Neural progenitor cell (in vitro differentiated cells): ENCODE measurements at regions not wholly inside any gene's neighbourhood (a gene's known extent, or its start where the extent isn't known, plus 50 kb on each side); places are given as distances from the start of the nearest gene placed in this dataset.

ENCODE experiments used
- DNase-seq: peaks from one replicate; pipeline ENCODE4 v3.0.0-alpha.2; 2016; ENCODE audit warnings: low spot score
- H2AFZ ChIP-seq: fragments of 200-600 bp; sonication (generic); replicated peaks from 2 replicates; pipeline ENCODE4 v1.6.1; 2016; ENCODE audit warnings: antibody characterized with exemption
- H3F3A ChIP-seq: fragments of 200-600 bp; sonication (generic); 2 replicates; pipeline ENCODE4 v1.6.1; 2016; ENCODE audit warnings: antibody characterized with exemption, low read depth
- H3K27ac ChIP-seq: fragments of 200-600 bp; sonication (generic); 2 replicates; pipeline ENCODE4 v1.5.1; 2016; ENCODE audit warnings: mild to moderate bottlenecking
- H3K27me3 ChIP-seq: fragments of 200-600 bp; sonication (generic); 2 replicates; pipeline ENCODE4 v1.6.1; 2016; ENCODE audit warnings: mild to moderate bottlenecking, moderate library complexity
- H3K36me3 ChIP-seq: fragments of 200-600 bp; sonication (generic); 2 replicates; pipeline ENCODE4 v1.5.1; 2016
- H3K4me1 ChIP-seq: fragments of 200-600 bp; sonication (generic); 2 replicates; pipeline ENCODE4 v1.6.1; 2016; ENCODE audit warnings: mixed run types
- H3K4me2 ChIP-seq: fragments of 200-600 bp; sonication (generic); 2 replicates; pipeline ENCODE4 v1.6.1; 2016
- H3K4me3 ChIP-seq: fragments of 200-600 bp; sonication (generic); 2 replicates; pipeline ENCODE4 v1.5.1; 2016
- H3K79me2 ChIP-seq: fragments of 200-600 bp; sonication (generic); 2 replicates; pipeline ENCODE4 v1.6.1; 2016; ENCODE audit warnings: low read depth
- H3K9ac ChIP-seq: fragments of 200-600 bp; sonication (generic); 2 replicates; pipeline ENCODE4 v1.6.1; 2016
- H3K9me3 ChIP-seq: fragments of 200-600 bp; sonication (generic); 2 replicates; pipeline ENCODE4 v1.5.1; 2016; ENCODE audit warnings: low read depth
- H4K20me1 ChIP-seq: fragments of 200-600 bp; sonication (generic); 2 replicates; pipeline ENCODE4 v1.6.1; 2016; ENCODE audit warnings: low read depth
- H3K27ac Mint-ChIP-seq: 3 replicates; pipeline ENCODE4 v1.8.0; 2021; ENCODE audit warnings: mixed read lengths
- H3K27me3 Mint-ChIP-seq: 2 replicates; pipeline ENCODE4 v1.8.0; 2022; ENCODE audit warnings: low read depth, mild to moderate bottlenecking, inconsistent platforms, moderate library complexity, mixed read lengths; ENCODE audit not compliant: insufficient read depth
- H3K36me3 Mint-ChIP-seq: 3 replicates; pipeline ENCODE4 v1.8.0; 2021; ENCODE audit warnings: mixed read lengths
- H3K4me1 Mint-ChIP-seq: 3 replicates; pipeline ENCODE4 v1.8.0; 2021; ENCODE audit warnings: mixed read lengths
- H3K4me3 Mint-ChIP-seq: 3 replicates; pipeline ENCODE4 v1.8.0; 2021; ENCODE audit warnings: mild to moderate bottlenecking, moderate library complexity, mixed read lengths
- H3K9me3 Mint-ChIP-seq: 3 replicates; pipeline ENCODE4 v1.8.0; 2020; ENCODE audit warnings: mixed read lengths
- CTCF ChIP-seq: fragments of 200-600 bp; sonication (generic); IDR thresholded peaks from 2 replicates; pipeline ENCODE4 v1.5.1; 2017; ENCODE audit warnings: antibody characterized with exemption, mild to moderate bottlenecking
- EZH2 ChIP-seq: fragments of 200-600 bp; sonication (generic); IDR thresholded peaks from 2 replicates; pipeline ENCODE4 v1.6.1; 2017; ENCODE audit warnings: antibody characterized with exemption, mild to moderate bottlenecking, moderate library complexity
- EZH2phosphoT487 ChIP-seq: fragments of 200-600 bp; sonication (generic); IDR thresholded peaks from 2 replicates; pipeline ENCODE4 v1.6.1; 2017; ENCODE audit warnings: antibody characterized with exemption

- H3K4me1 ChIP-seq: no peaks in the 10 kb centered on the region
- no peak overlapping the region for H3K4me3 ChIP-seq
- H3F3A ChIP-seq: no peaks in the 10 kb centered on the region
- H3K4me1 Mint-ChIP-seq: peaks cover 8% of the 10 kb centered on the region
- DNase-seq: no peak
- no peaks in the 10 kb centered on the region for H3K9me3 Mint-ChIP-seq
- no peaks in the 10 kb centered on the region for H4K20me1 ChIP-seq
- no peak overlapping the region for H3K9ac ChIP-seq
- TF ChIP-seq EZH2phosphoT487 (no peak), EZH2 (no peak), CTCF (no peak)
- H3K4me3 Mint-ChIP-seq: no peak overlapping the region
- H3K27me3 ChIP-seq: no peaks in the 10 kb centered on the region
- no peak overlapping the region for H2AFZ ChIP-seq
- H3K27ac Mint-ChIP-seq: no peak overlapping the region
- H3K79me2 ChIP-seq: no peaks in the 10 kb centered on the region
- H3K4me2 ChIP-seq: no peak overlapping the region
- H3K36me3 ChIP-seq: no peaks in the 10 kb centered on the region
- H3K36me3 Mint-ChIP-seq: no peaks in the 10 kb centered on the region
- H3K27me3 Mint-ChIP-seq: peaks cover 4% of the 10 kb centered on the region
- no peaks in the 10 kb centered on the region for H3K9me3 ChIP-seq
- no peak overlapping the region for H3K27ac ChIP-seq
Observed at GRCh38 chr6:33892581-33893346, 89.0 kb upstream of the MLN start.

GRCh38 chr6:33888664-33889200 lies 84.9 kb upstream of the MLN start:
- Histone ChIP-seq H2AFZ (no peak overlapping the region), H3K27ac (no peak overlapping the region), H3K9me3 (no peaks in the 10 kb centered on the region), H3K27me3 (no peaks in the 10 kb centered on the region), H3F3A (no peaks in the 10 kb centered on the region), H3K79me2 (no peaks in the 10 kb centered on the region), H3K4me1 (no peaks in the 10 kb centered on the region), H3K9ac (no peak overlapping the region), H3K4me3 (no peak overlapping the region), H3K36me3 (no peaks in the 10 kb centered on the region), H3K4me2 (no peak overlapping the region), H4K20me1 (no peaks in the 10 kb centered on the region)
- Mint-ChIP-seq H3K4me3 (no peak overlapping the region), H3K27me3 (peaks cover 13% of the 10 kb centered on the region), H3K9me3 (no peaks in the 10 kb centered on the region), H3K36me3 (no peaks in the 10 kb centered on the region), H3K4me1 (peaks cover 3% of the 10 kb centered on the region), H3K27ac (no peak overlapping the region)
- DNase-seq: no peak
- TF ChIP-seq CTCF (no peak), EZH2 (no peak), EZH2phosphoT487 (no peak)

GRCh38 chr6:33888183-33888582 lies 84.4 kb upstream of the MLN start:
- H3K36me3 Mint-ChIP-seq: no peaks in the 10 kb centered on the region
- peaks cover 13% of the 10 kb centered on the region for H3K27me3 Mint-ChIP-seq
- DNase-seq: no peak
- H3K9me3 Mint-ChIP-seq: no peaks in the 10 kb centered on the region
- no peaks in the 10 kb centered on the region for H3K27me3 ChIP-seq
- no peaks in the 10 kb centered on the region for H3K4me1 ChIP-seq
- H3K79me2 ChIP-seq: no peaks in the 10 kb centered on the region
- TF ChIP-seq EZH2: no peak
- TF ChIP-seq CTCF: no peak
- TF ChIP-seq EZH2phosphoT487: no peak
- H3F3A ChIP-seq: no peaks in the 10 kb centered on the region
- no peak overlapping the region for H3K4me2 ChIP-seq
- no peak overlapping the region for H3K27ac ChIP-seq
- H3K9me3 ChIP-seq: no peaks in the 10 kb centered on the region
- no peak overlapping the region for H3K27ac Mint-ChIP-seq
- H3K36me3 ChIP-seq: no peaks in the 10 kb centered on the region
- H4K20me1 ChIP-seq: no peaks in the 10 kb centered on the region
- no peak overlapping the region for H3K4me3 ChIP-seq
- H3K4me3 Mint-ChIP-seq: no peak overlapping the region
- peaks cover 3% of the 10 kb centered on the region for H3K4me1 Mint-ChIP-seq
- no peak overlapping the region for H3K9ac ChIP-seq
- H2AFZ ChIP-seq: no peak overlapping the region
